Vagina (tissue), 2 donors: ENCODE measurements at regions not wholly inside any gene's neighbourhood (a gene's known extent, or its start where the extent isn't known, plus 50 kb on each side); places are given as distances from the start of the nearest gene placed in this dataset.

Experiments
- DNase-seq, 2 donors: peaks; one replicate each; pipeline ENCODE4 v3.0.0-alpha.2; 2017; ENCODE audit errors: extremely low spot score in 2 of 2
- H3K27ac ChIP-seq: fragments of 200-600 bp; sonication (generic); one replicate; pipeline ENCODE4 v1.5.1; 2019
- H3K27me3 ChIP-seq: fragments of 200-600 bp; sonication (generic); one replicate; pipeline ENCODE4 v1.5.1; 2019
- H3K36me3 ChIP-seq, 2 donors: fragments of 200-600 bp; sonication (generic); one replicate each; pipeline ENCODE4 v1.5.1; 2017 to 2019
- H3K4me1 ChIP-seq: fragments of 200-600 bp; sonication (generic); one replicate; pipeline ENCODE4 v1.5.1; 2019
- H3K4me3 ChIP-seq, 2 donors: fragments of 200-600 bp; sonication (generic); 1 replicate in 1 of 2; 2 replicates in 1 of 2; pipeline ENCODE4 v1.5.1; 2016 to 2019
- H3K9me3 ChIP-seq: fragments of 200-600 bp; sonication (generic); one replicate; pipeline ENCODE4 v1.5.1; 2019
- CTCF ChIP-seq, 3 experiments: fragments of 450-650 bp in 2 of 3; fragments of 200-600 bp in 1 of 3; sonication (generic) in 1 of 3; IDR thresholded peaks; one replicate each; pipeline ENCODE4 v1.5.1; 2017 to 2019; ENCODE audit warnings: antibody characterized with exemption in 3 of 3, mild to moderate bottlenecking in 2 of 3, moderate library complexity in 2 of 3
- POLR2A ChIP-seq, 2 donors: fragments of 450-650 bp; IDR thresholded peaks; one replicate each; pipeline ENCODE4 v1.6.1; 2017; ENCODE audit warnings: antibody characterized with exemption in 2 of 2, mild to moderate bottlenecking in 2 of 2, moderate library complexity in 2 of 2
- POLR2AphosphoS5 ChIP-seq, 2 donors: sonication (generic); formaldehyde crosslinking; IDR thresholded peaks; one replicate each; pipeline ENCODE4 v1.9.0; 2017; ENCODE audit warnings: antibody characterized with exemption in 2 of 2, mild to moderate bottlenecking in 2 of 2, low read depth in 1 of 2; ENCODE audit not compliant: insufficient read depth in 1 of 2
- intact Hi-C: fragments of 100-400 bp; cut with DNase I; formaldehyde crosslinking; loops from one replicate; pipeline ENCODE4 v1.15.1; 2023

GRCh38 chr4:134343081-134343480 lies 141.5 kb upstream of the PABPC4L start:
- DNase-seq, result no peak
- Histone ChIP-seq H3K36me3 (no peaks in the 10 kb centered on the region), H3K27me3 (no peaks in the 10 kb centered on the region), H3K4me3 (no peak overlapping the region), H3K9me3 (no peaks in the 10 kb centered on the region), H3K4me1 (no peaks in the 10 kb centered on the region), H3K27ac (no peak overlapping the region)
- intact Hi-C loops, result no loop called here
- TF ChIP-seq POLR2AphosphoS5 (IDR thresholded peaks at IDR 0.05; ENCODE audit: insufficient read depth in 1 of 2, low read depth in 1 of 2) (no peak), CTCF (IDR thresholded peaks at IDR 0.05) (no peak), POLR2A (IDR thresholded peaks at IDR 0.05) (no peak)

GRCh38 chr4:134337574-134337973 lies 136.0 kb upstream of the PABPC4L start:
- DNase-seq, result no peak

GRCh38 chr4:134328741-134329140 lies 127.2 kb upstream of the PABPC4L start:
- no peaks in the 10 kb centered on the region for H3K4me1 ChIP-seq
- H3K27me3 ChIP-seq, result no peaks in the 10 kb centered on the region
- no peak overlapping the region for H3K27ac ChIP-seq
- TF ChIP-seq POLR2A (IDR thresholded peaks at IDR 0.05) (no peak), CTCF (IDR thresholded peaks at IDR 0.05) (no peak), POLR2AphosphoS5 (IDR thresholded peaks at IDR 0.05; ENCODE audit: insufficient read depth in 1 of 2, low read depth in 1 of 2) (no peak)
- no peak overlapping the region for H3K4me3 ChIP-seq
- H3K9me3 ChIP-seq, result no peaks in the 10 kb centered on the region
- intact Hi-C loops, result no loop called here
- no peak for DNase-seq
- no peaks in the 10 kb centered on the region for H3K36me3 ChIP-seq

More at GRCh38 chr4:134337574-134337973, 136.0 kb upstream of the PABPC4L start:
- no peak for TF ChIP-seq POLR2AphosphoS5 (IDR thresholded peaks at IDR 0.05; ENCODE audit: insufficient read depth in 1 of 2, low read depth in 1 of 2)
- TF ChIP-seq CTCF (IDR thresholded peaks at IDR 0.05), result no peak
- TF ChIP-seq POLR2A (IDR thresholded peaks at IDR 0.05), result no peak
- H3K4me3 ChIP-seq, result no peak overlapping the region
- no peaks in the 10 kb centered on the region for H3K36me3 ChIP-seq
- H3K4me1 ChIP-seq, result no peaks in the 10 kb centered on the region
- intact Hi-C loops, result no loop called here
- H3K27ac ChIP-seq, result no peak overlapping the region
- no peaks in the 10 kb centered on the region for H3K27me3 ChIP-seq
- H3K9me3 ChIP-seq, result no peaks in the 10 kb centered on the region

- DNase-seq, result no peak
- Histone ChIP-seq H3K9me3 (no peaks in the 10 kb centered on the region), H3K4me1 (no peaks in the 10 kb centered on the region), H3K27ac (no peak overlapping the region), H3K27me3 (no peaks in the 10 kb centered on the region), H3K36me3 (no peaks in the 10 kb centered on the region), H3K4me3 (no peak overlapping the region)
- TF ChIP-seq POLR2AphosphoS5 (IDR thresholded peaks at IDR 0.05; ENCODE audit: insufficient read depth in 1 of 2, low read depth in 1 of 2), result no peak
- TF ChIP-seq CTCF (IDR thresholded peaks at IDR 0.05), result no peak
- TF ChIP-seq POLR2A (IDR thresholded peaks at IDR 0.05), result no peak
- intact Hi-C loops, result no loop called here
These were observed 125.9 kb upstream of the PABPC4L start for GRCh38 chr4:134327274-134328122.

- Histone ChIP-seq H3K36me3 (no peaks in the 10 kb centered on the region), H3K9me3 (no peaks in the 10 kb centered on the region), H3K4me3 (no peak overlapping the region), H3K27ac (no peak overlapping the region), H3K27me3 (no peaks in the 10 kb centered on the region), H3K4me1 (no peaks in the 10 kb centered on the region)
- TF ChIP-seq CTCF (IDR thresholded peaks at IDR 0.05), result no peak
- TF ChIP-seq POLR2A (IDR thresholded peaks at IDR 0.05), result no peak
- TF ChIP-seq POLR2AphosphoS5 (IDR thresholded peaks at IDR 0.05; ENCODE audit: insufficient read depth in 1 of 2, low read depth in 1 of 2), result no peak
- intact Hi-C loops, result no loop called here
- DNase-seq, result no peak
These were observed 125.3 kb upstream of the PABPC4L start for GRCh38 chr4:134326866-134327265.
